HEK293 (cell line): ENCODE measurements at regions not wholly inside any gene's neighbourhood (a gene's known extent, or its start where the extent isn't known, plus 50 kb on each side); places are given as distances from the start of the nearest gene placed in this dataset.
A peak's percentile ranks its signal among the peaks of the same experiment; 100 is the strongest.

Source experiments
- CTCF ChIA-PET: fragments of 350-600 bp; formaldehyde crosslinking; extraction: SDS; loops from one replicate; lab custom pipeline; 2021; ENCODE audit warnings: antibody characterized with exemption; lab: Yijun Ruan, JAX
- POLR2A ChIA-PET: fragments of 300-600 bp; formaldehyde crosslinking; extraction: SDS; loops from one replicate; lab custom pipeline; 2020; ENCODE audit warnings: antibody characterized with exemption, inconsistent platforms; lab: Yijun Ruan, JAX
- H3K27ac ChIP-seq: fragments of 200-500 bp; sonication (Bioruptor generic); 2 replicates; pipeline ENCODE4 v1.5.1; 2014; ENCODE audit warnings: low read depth, low read length, control low read depth, inconsistent platforms; ENCODE audit errors: extremely low read depth
- H3K36me3 ChIP-seq, 2 experiments: fragments of 200-500 bp in 1 of 2; sonication (Bioruptor generic) in 1 of 2; 1 replicate in 1 of 2; 2 replicates in 1 of 2; pipeline ENCODE4 v1.5.1; 2014 to 2017; ENCODE audit warnings: inconsistent platforms in 2 of 2, low read length in 2 of 2; ENCODE audit not compliant: control insufficient read depth in 2 of 2, insufficient read depth in 1 of 2
- H3K4me1 ChIP-seq: fragments of 200-500 bp; sonication (Bioruptor generic); 2 replicates; pipeline ENCODE4 v1.5.1; 2014; ENCODE audit warnings: mild to moderate bottlenecking, low read length, inconsistent platforms; ENCODE audit not compliant: control insufficient read depth, insufficient read depth
- H3K4me3 ChIP-seq: 2 replicates; pipeline ENCODE4 v1.5.1; 2011; ENCODE audit warnings: low read depth, mild to moderate bottlenecking, control low read depth, low read length, moderate library complexity
- H3K9me3 ChIP-seq: fragments of 200-500 bp; sonication (Bioruptor generic); 2 replicates; pipeline ENCODE4 v1.5.1; 2014; ENCODE audit warnings: low read depth, low read length, inconsistent platforms; ENCODE audit not compliant: control insufficient read depth, insufficient read depth
- FEZF1 ChIP-seq: fragments of 450-650 bp; formaldehyde crosslinking; IDR thresholded peaks from 2 replicates; pipeline ENCODE4 v1.5.1; 2016; ENCODE audit warnings: missing biosample characterization, missing genetic modification characterization
- HOXC10 ChIP-seq: sonication (generic); formaldehyde crosslinking; IDR thresholded peaks from 2 replicates; pipeline ENCODE4 v1.8.1; 2023; ENCODE audit warnings: mild to moderate bottlenecking, missing genetic modification reagents
- SCRT2 ChIP-seq: fragments of 450-650 bp; formaldehyde crosslinking; IDR thresholded peaks from 2 replicates; pipeline ENCODE4 v1.5.1; 2016; ENCODE audit warnings: missing biosample characterization, missing genetic modification characterization
- SP3 ChIP-seq: fragments of 450-650 bp; formaldehyde crosslinking; IDR thresholded peaks from 2 replicates; pipeline ENCODE4 v1.5.1; 2016; ENCODE audit warnings: missing biosample characterization, missing genetic modification characterization
- ZBTB10 ChIP-seq: fragments of 450-650 bp; formaldehyde crosslinking; IDR thresholded peaks from 2 replicates; pipeline ENCODE4 v1.5.1; 2016; ENCODE audit warnings: missing biosample characterization, missing genetic modification characterization
- ZBTB20 ChIP-seq: fragments of 450-650 bp; formaldehyde crosslinking; IDR thresholded peaks from 2 replicates; pipeline ENCODE4 v1.5.1; 2016; ENCODE audit warnings: missing biosample characterization, missing genetic modification characterization
- ZBTB26 ChIP-seq: fragments of 450-650 bp; formaldehyde crosslinking; optimal IDR thresholded peaks from 2 replicates; pipeline ENCODE3; 2016; ENCODE audit warnings: missing biosample characterization, mild to moderate bottlenecking, missing genetic modification characterization
- ZFHX2 ChIP-seq: fragments of 450-650 bp; formaldehyde crosslinking; conservative IDR thresholded peaks from 2 replicates; pipeline ENCODE4 v1.5.1; 2016; ENCODE audit warnings: missing biosample characterization, missing genetic modification characterization
- ZNF202 ChIP-seq: fragments of 450-650 bp; formaldehyde crosslinking; IDR thresholded peaks from 2 replicates; pipeline ENCODE4 v1.5.1; 2016; ENCODE audit warnings: missing biosample characterization, missing genetic modification characterization, borderline replicate concordance
- ZNF354C ChIP-seq: fragments of 450-650 bp; formaldehyde crosslinking; IDR thresholded peaks from 2 replicates; pipeline ENCODE4 v1.5.1; 2016; ENCODE audit warnings: missing biosample characterization, missing genetic modification characterization, low read depth, borderline replicate concordance
- ZNF596 ChIP-seq: fragments of 450-650 bp; IDR thresholded peaks from 2 replicates; pipeline ENCODE4 v1.5.0; 2018; ENCODE audit warnings: missing biosample characterization, mild to moderate bottlenecking, missing genetic modification characterization, moderate library complexity
- ZNF610 ChIP-seq: fragments of 450-650 bp; formaldehyde crosslinking; IDR thresholded peaks from 2 replicates; pipeline ENCODE4 v1.5.1; 2016; ENCODE audit warnings: missing biosample characterization, missing genetic modification characterization, borderline replicate concordance
- ZNF621 ChIP-seq: fragments of 450-650 bp; formaldehyde crosslinking; IDR thresholded peaks from 2 replicates; pipeline ENCODE4 v1.5.1; 2017; ENCODE audit warnings: missing biosample characterization, missing genetic modification characterization
- ZNF664 ChIP-seq: fragments of 450-650 bp; formaldehyde crosslinking; IDR thresholded peaks from 2 replicates; pipeline ENCODE4 v1.5.1; 2016; ENCODE audit warnings: missing biosample characterization, missing genetic modification characterization
- ZNF707 ChIP-seq: fragments of 450-650 bp; formaldehyde crosslinking; IDR thresholded peaks from 2 replicates; pipeline ENCODE4 v1.5.1; 2016; ENCODE audit warnings: missing biosample characterization, missing genetic modification characterization
- TF ChIP-seq, protein P1 (sequence below): fragments of 450-650 bp; formaldehyde crosslinking; conservative IDR thresholded peaks from 2 replicates; pipeline ENCODE4 v1.5.1; 2016; ENCODE audit warnings: low read depth, missing biosample characterization, missing genetic modification characterization

- CTCF ChIA-PET, result interaction anchor here (0.7 kb wide), 1 partner anchor 416 kb away, joined by 4 read pairs; no protein-coding TSS in a partner anchor
- POLR2A ChIA-PET, result no interaction called here
- Histone ChIP-seq H3K4me3 (no peak overlapping the region), H3K9me3 (no peaks in the 10 kb centered on the region), H3K36me3 (no peaks in the 10 kb centered on the region), H3K27ac (no peak overlapping the region), H3K4me1 (no peaks in the 10 kb centered on the region)
- TF ChIP-seq SP3 (tag by site-specific recombination), result no peak
- 0 out of 2 replicates have a peak, but pooled peaks have one; percentile 54 for TF ChIP-seq FEZF1 (tag by site-specific recombination)
- TF ChIP-seq ZNF664 (tag by site-specific recombination), result no peak
- TF ChIP-seq ZNF610 (tag by site-specific recombination), result peak; percentile 99
- TF ChIP-seq HOXC10 (CRISPR knock-in tag), result no peak
These were observed 133.1 kb downstream of the IQUB start for GRCh38 chr7:123401295-123401694.

- Histone ChIP-seq H3K4me3 (no peak overlapping the region), H3K4me1 (no peaks in the 10 kb centered on the region), H3K9me3 (no peaks in the 10 kb centered on the region), H3K36me3 (no peaks in the 10 kb centered on the region), H3K27ac (no peak overlapping the region)
- TF ChIP-seq ZFHX2 (no peak), ZNF621 (tag by site-specific recombination) (no peak), ZNF707 (no peak), ZBTB20 (tag by site-specific recombination) (no peak), ZNF202 (tag by site-specific recombination) (no peak), ZBTB26 (tag by site-specific recombination) (no peak), ZBTB10 (no peak), ZNF596 (no peak)
- TF ChIP-seq, protein P1, sequence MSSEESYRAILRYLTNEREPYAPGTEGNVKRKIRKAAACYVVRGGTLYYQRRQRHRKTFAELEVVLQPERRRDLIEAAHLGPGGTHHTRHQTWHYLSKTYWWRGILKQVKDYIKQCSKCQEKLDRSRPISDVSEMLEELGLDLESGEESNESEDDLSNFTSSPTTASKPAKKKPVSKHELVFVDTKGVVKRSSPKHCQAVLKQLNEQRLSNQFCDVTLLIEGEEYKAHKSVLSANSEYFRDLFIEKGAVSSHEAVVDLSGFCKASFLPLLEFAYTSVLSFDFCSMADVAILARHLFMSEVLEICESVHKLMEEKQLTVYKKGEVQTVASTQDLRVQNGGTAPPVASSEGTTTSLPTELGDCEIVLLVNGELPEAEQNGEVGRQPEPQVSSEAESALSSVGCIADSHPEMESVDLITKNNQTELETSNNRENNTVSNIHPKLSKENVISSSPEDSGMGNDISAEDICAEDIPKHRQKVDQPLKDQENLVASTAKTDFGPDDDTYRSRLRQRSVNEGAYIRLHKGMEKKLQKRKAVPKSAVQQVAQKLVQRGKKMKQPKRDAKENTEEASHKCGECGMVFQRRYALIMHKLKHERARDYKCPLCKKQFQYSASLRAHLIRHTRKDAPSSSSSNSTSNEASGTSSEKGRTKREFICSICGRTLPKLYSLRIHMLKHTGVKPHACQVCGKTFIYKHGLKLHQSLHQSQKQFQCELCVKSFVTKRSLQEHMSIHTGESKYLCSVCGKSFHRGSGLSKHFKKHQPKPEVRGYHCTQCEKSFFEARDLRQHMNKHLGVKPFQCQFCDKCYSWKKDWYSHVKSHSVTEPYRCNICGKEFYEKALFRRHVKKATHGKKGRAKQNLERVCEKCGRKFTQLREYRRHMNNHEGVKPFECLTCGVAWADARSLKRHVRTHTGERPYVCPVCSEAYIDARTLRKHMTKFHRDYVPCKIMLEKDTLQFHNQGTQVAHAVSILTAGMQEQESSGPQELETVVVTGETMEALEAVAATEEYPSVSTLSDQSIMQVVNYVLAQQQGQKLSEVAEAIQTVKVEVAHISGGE (tag by site-specific recombination), result no peak
- ChIA-PET POLR2A (no interaction called here), CTCF (interaction anchor here (1.3 kb wide), 1 partner anchor 93 kb away, joined by 5 read pairs; no protein-coding TSS in a partner anchor)
These were observed 134.2 kb downstream of the IQUB start for GRCh38 chr7:123400196-123400595.

DNA sequence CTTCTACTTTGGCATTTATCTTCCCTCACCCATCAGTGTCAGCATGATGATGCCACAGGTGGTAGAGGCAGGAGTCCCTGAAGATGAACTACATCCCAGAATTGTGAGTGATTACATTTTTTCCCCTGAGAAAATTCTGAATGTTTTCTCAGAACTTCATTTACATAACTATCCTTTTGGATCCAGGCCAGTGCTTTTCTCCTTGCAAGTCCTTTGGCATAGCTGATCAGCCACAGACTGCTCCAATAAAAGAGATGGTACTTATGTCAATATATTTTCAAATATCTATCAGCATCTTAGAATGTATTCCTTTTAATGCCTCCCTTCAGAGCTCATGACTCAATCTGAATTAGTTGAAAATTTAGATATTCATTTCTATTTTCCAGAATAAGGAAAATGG, 135.5 kb downstream of the IQUB start:
- ChIA-PET POLR2A (no interaction called here), CTCF (interaction anchor here (0.7 kb wide), 1 partner anchor 431 kb away, joined by 3 read pairs; no protein-coding TSS in a partner anchor)
- Histone ChIP-seq H3K27ac (no peak overlapping the region), H3K4me1 (no peaks in the 10 kb centered on the region), H3K9me3 (no peaks in the 10 kb centered on the region), H3K4me3 (no peak overlapping the region), H3K36me3 (no peaks in the 10 kb centered on the region)
- TF ChIP-seq SCRT2, result peak; percentile 61
- TF ChIP-seq ZNF354C, result no peak
